ENCODE measurements at regions not wholly inside any gene's neighbourhood (a gene's known extent, or its start where the extent isn't known, plus 50 kb on each side); places are given as distances from the start of the nearest gene placed in this dataset.

- H3K4me3 ChIP-seq: no peak overlapping the region
- no peaks in the 10 kb centered on the region for H3K9me3 ChIP-seq
- ATAC-seq (no peak), DNase-seq (no peak)
- intact Hi-C loops (cut with DNase I): no loop called here
- H3K27ac ChIP-seq: no peak overlapping the region
- no peaks in the 10 kb centered on the region for H3K36me3 ChIP-seq
- no peaks in the 10 kb centered on the region for H3K4me1 ChIP-seq
- no peaks in the 10 kb centered on the region for H3K27me3 ChIP-seq
- no peak for TF ChIP-seq CTCF (IDR thresholded peaks at IDR 0.05)
Observed at GRCh38 chr10:2425320-2425719, 642.0 kb upstream of the PFKP start.

DNA sequence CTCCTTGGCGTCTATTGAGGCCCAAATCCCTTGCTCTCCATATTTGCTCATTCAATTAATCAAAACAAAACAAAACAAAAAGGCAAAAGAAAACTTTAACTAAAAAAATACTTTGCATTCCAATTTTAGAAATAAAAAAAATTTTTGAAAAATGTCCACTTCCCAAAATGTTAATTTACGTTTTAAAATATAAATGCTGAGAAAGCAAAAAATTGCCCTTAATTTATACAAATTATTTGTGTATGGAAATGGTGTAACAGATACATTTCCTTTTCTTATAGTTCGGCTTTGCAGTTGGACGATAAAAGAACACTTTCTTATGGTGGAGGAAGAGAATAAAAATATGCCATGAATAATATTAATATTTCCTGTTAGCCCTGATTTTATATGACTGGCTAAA lies 652.8 kb upstream of the PFKP start:
- no peaks in the 10 kb centered on the region for H3K27me3 ChIP-seq
- H3K27ac ChIP-seq: no peak overlapping the region
- no peaks in the 10 kb centered on the region for H3K36me3 ChIP-seq
- H3K4me3 ChIP-seq: no peak overlapping the region
- DNase-seq (no peak), ATAC-seq (no peak)
- no peaks in the 10 kb centered on the region for H3K4me1 ChIP-seq
- intact Hi-C loops (cut with DNase I): no loop called here
- no peaks in the 10 kb centered on the region for H3K9me3 ChIP-seq
- TF ChIP-seq CTCF (IDR thresholded peaks at IDR 0.05): no peak

- Histone ChIP-seq H3K9me3 (no peaks in the 10 kb centered on the region), H3K36me3 (no peaks in the 10 kb centered on the region), H3K4me1 (no peaks in the 10 kb centered on the region), H3K27me3 (no peaks in the 10 kb centered on the region), H3K27ac (no peak overlapping the region), H3K4me3 (no peak overlapping the region)
- intact Hi-C loops (cut with DNase I): no loop called here
- ATAC-seq (no peak), DNase-seq (peak in 2 of 4 donors; percentile 20 to 26)
- TF ChIP-seq CTCF (IDR thresholded peaks at IDR 0.05): no peak
Observed at GRCh38 chr10:2414039-2414438, 653.3 kb upstream of the PFKP start.

DNA sequence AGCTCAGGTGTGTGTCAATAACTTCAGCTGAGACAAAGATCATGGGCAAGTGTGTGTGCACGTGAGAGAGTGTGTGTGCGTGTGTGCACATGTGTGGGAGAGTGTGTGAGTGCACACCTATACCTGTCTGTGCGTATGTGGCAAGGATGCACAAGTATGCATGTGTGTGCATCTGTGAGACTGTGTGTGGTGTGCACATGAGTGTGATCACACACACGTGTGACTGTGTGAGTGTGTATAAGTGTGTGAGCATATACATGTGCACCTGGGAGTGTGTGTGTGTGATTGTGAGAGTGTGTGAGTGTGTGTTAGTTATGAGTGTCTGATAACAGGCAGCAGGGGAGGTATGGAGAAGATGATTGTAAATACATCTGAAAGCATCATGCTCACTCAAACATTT lies 657.3 kb upstream of the PFKP start:
- DNase-seq: no peak
- no peaks in the 10 kb centered on the region for H3K4me1 ChIP-seq
- H3K27ac ChIP-seq: no peak overlapping the region
- no peak for TF ChIP-seq CTCF (IDR thresholded peaks at IDR 0.05)
- intact Hi-C loops (cut with DNase I): no loop called here
- no peak for ATAC-seq
- H3K36me3 ChIP-seq: no peaks in the 10 kb centered on the region
- no peaks in the 10 kb centered on the region for H3K9me3 ChIP-seq
- H3K4me3 ChIP-seq: no peak overlapping the region
- no peaks in the 10 kb centered on the region for H3K27me3 ChIP-seq

DNA sequence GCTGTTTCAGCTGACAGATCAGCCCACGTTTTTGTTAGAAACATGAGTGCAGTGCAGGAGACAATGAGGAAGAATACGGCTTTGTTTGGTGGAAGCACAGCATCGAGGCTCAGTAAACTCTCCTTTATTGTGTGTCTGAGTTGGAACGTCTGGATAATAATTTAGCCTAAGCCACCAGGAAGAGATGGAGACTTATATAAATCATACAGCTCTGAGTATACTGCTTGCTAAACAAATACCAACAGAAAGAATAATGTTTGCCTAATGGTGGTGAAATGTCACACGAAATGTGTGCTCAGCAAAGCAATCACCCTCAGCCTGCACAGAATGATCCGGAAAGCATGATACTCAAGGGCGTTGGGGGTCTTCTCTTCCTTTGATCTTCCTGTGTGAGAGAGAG lies 664.1 kb upstream of the ADARB2 start:
- TF ChIP-seq CTCF (IDR thresholded peaks at IDR 0.05): no peak
- intact Hi-C loops (cut with DNase I): no loop called here

More for the DNA sequence above, 664.1 kb upstream of the ADARB2 start:
- Histone ChIP-seq H3K4me1 (no peaks in the 10 kb centered on the region), H3K9me3 (peaks cover 0 to 2% of the 10 kb centered on the region in 2 donors), H3K27me3 (peaks cover 0 to 3% of the 10 kb centered on the region in 2 donors), H3K27ac (no peak overlapping the region), H3K36me3 (no peaks in the 10 kb centered on the region), H3K4me3 (no peak overlapping the region)
- ATAC-seq (no peak), DNase-seq (no peak)
